ENCODE measurements at regions not wholly inside any gene's neighbourhood (a gene's known extent, or its start where the extent isn't known, plus 50 kb on each side); places are given as distances from the start of the nearest gene placed in this dataset.
"Not testable (repeated sequence)": the region's sequence is repeated elsewhere in the genome, so short reads cannot be mapped to it uniquely, and the experiment has no call there.

GRCh38 chr9:135378751-135379150, 100.8 kb upstream of the PPP1R26 start:
- DNase-seq (ENCODE audit: insufficient read length, low spot score) (no peak), FAIRE-seq (no peak)
- no peak for TF ChIP-seq CTCF (IDR thresholded peaks at IDR 0.05; ENCODE audit: insufficient read depth, missing control alignments)

GRCh38 chr9:135379540-135380267, 99.9 kb upstream of the PPP1R26 start:
- DNase-seq (ENCODE audit: insufficient read length, low spot score) = no peak
- FAIRE-seq = no peak
- no peak for TF ChIP-seq CTCF (IDR thresholded peaks at IDR 0.05; ENCODE audit: insufficient read depth, missing control alignments)

GRCh38 chr9:135380311-135380960, 99.1 kb upstream of the PPP1R26 start:
- TF ChIP-seq CTCF (IDR thresholded peaks at IDR 0.05; ENCODE audit: insufficient read depth, missing control alignments) = no peak
- no peak for FAIRE-seq
- no peak for DNase-seq (ENCODE audit: insufficient read length, low spot score)

GRCh38 chr9:135381762-135382310, 97.7 kb upstream of the PPP1R26 start:
- DNase-seq (ENCODE audit: insufficient read length, low spot score) = no peak
- FAIRE-seq = no peak
- no peak for TF ChIP-seq CTCF (IDR thresholded peaks at IDR 0.05; ENCODE audit: insufficient read depth, missing control alignments)

- FAIRE-seq (no peak), DNase-seq (ENCODE audit: insufficient read length, low spot score) (no peak)
- no peak for TF ChIP-seq CTCF (IDR thresholded peaks at IDR 0.05; ENCODE audit: insufficient read depth, missing control alignments)
These were observed 95.4 kb upstream of the PPP1R26 start for GRCh38 chr9:135384226-135384625.

GRCh38 chr9:135384815-135385405, 94.7 kb upstream of the PPP1R26 start:
- not testable (repeated sequence) for DNase-seq (ENCODE audit: insufficient read length, low spot score); FAIRE-seq

GRCh38 chr9:135385793-135386192, 93.8 kb upstream of the PPP1R26 start:
- DNase-seq (ENCODE audit: insufficient read length, low spot score) (no peak), FAIRE-seq (no peak)
- no peak for TF ChIP-seq CTCF (IDR thresholded peaks at IDR 0.05; ENCODE audit: insufficient read depth, missing control alignments)

All from D721Med (cell line).